ENCODE measurements at regions not wholly inside any gene's neighbourhood (a gene's known extent, or its start where the extent isn't known, plus 50 kb on each side); places are given as distances from the start of the nearest gene placed in this dataset.
A peak's percentile ranks its signal among the peaks of the same experiment; 100 is the strongest.

DNA sequence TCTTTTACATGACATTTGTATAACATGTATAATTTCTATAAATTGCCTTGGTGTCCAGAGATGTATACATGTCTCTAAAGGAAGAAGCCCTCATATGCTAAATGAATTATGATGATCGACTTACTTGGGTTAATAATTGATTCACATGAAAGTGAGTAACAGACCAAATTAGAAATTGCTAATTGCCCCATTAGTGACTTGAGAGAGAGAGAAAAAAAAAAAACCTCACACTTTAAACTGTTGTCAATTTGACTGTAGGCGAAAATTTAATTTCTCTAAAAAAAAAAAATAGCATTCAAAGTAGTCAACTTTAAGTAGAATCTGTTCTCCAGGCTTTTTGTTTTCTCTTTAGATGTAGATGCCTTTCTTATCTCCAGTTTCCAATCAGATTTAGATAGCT is 383.3 kb downstream of the SH2D4B start:
- TF ChIP-seq TCF12 (IDR thresholded peaks at IDR 0.05; ENCODE audit: low read depth) (no peak), CEBPB (IDR thresholded peaks at IDR 0.05) (no peak), TAF1 (IDR thresholded peaks at IDR 0.05; ENCODE audit: low read depth) (no peak), CREB1 (IDR thresholded peaks at IDR 0.05; ENCODE audit: low read depth) (no peak), ZBTB7A (IDR thresholded peaks at IDR 0.05; ENCODE audit: low read depth) (no peak), EP300 (IDR thresholded peaks at IDR 0.05; ENCODE audit: borderline replicate concordance) (no peak), TEAD4 (IDR thresholded peaks at IDR 0.05) (no peak), YY1 (IDR thresholded peaks at IDR 0.05; ENCODE audit: low read depth) (no peak), RAD21 (IDR thresholded peaks at IDR 0.05; ENCODE audit: low read depth) (no peak), EGR1 (IDR thresholded peaks at IDR 0.05) (no peak), FOXM1 (IDR thresholded peaks at IDR 0.05; ENCODE audit: borderline replicate concordance, low read depth) (no peak), NFIC (IDR thresholded peaks at IDR 0.05) (no peak)
- TF ChIP-seq, protein P1, sequence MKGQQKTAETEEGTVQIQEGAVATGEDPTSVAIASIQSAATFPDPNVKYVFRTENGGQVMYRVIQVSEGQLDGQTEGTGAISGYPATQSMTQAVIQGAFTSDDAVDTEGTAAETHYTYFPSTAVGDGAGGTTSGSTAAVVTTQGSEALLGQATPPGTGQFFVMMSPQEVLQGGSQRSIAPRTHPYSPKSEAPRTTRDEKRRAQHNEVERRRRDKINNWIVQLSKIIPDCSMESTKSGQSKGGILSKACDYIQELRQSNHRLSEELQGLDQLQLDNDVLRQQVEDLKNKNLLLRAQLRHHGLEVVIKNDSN (IDR thresholded peaks at IDR 0.05), result no peak
- TF ChIP-seq, protein P2, sequence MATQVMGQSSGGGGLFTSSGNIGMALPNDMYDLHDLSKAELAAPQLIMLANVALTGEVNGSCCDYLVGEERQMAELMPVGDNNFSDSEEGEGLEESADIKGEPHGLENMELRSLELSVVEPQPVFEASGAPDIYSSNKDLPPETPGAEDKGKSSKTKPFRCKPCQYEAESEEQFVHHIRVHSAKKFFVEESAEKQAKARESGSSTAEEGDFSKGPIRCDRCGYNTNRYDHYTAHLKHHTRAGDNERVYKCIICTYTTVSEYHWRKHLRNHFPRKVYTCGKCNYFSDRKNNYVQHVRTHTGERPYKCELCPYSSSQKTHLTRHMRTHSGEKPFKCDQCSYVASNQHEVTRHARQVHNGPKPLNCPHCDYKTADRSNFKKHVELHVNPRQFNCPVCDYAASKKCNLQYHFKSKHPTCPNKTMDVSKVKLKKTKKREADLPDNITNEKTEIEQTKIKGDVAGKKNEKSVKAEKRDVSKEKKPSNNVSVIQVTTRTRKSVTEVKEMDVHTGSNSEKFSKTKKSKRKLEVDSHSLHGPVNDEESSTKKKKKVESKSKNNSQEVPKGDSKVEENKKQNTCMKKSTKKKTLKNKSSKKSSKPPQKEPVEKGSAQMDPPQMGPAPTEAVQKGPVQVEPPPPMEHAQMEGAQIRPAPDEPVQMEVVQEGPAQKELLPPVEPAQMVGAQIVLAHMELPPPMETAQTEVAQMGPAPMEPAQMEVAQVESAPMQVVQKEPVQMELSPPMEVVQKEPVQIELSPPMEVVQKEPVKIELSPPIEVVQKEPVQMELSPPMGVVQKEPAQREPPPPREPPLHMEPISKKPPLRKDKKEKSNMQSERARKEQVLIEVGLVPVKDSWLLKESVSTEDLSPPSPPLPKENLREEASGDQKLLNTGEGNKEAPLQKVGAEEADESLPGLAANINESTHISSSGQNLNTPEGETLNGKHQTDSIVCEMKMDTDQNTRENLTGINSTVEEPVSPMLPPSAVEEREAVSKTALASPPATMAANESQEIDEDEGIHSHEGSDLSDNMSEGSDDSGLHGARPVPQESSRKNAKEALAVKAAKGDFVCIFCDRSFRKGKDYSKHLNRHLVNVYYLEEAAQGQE (IDR thresholded peaks at IDR 0.05; ENCODE audit: low read depth), result no peak
- TF ChIP-seq, protein P3, sequence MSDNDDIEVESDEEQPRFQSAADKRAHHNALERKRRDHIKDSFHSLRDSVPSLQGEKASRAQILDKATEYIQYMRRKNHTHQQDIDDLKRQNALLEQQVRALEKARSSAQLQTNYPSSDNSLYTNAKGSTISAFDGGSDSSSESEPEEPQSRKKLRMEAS (IDR thresholded peaks at IDR 0.05), result no peak

DNA sequence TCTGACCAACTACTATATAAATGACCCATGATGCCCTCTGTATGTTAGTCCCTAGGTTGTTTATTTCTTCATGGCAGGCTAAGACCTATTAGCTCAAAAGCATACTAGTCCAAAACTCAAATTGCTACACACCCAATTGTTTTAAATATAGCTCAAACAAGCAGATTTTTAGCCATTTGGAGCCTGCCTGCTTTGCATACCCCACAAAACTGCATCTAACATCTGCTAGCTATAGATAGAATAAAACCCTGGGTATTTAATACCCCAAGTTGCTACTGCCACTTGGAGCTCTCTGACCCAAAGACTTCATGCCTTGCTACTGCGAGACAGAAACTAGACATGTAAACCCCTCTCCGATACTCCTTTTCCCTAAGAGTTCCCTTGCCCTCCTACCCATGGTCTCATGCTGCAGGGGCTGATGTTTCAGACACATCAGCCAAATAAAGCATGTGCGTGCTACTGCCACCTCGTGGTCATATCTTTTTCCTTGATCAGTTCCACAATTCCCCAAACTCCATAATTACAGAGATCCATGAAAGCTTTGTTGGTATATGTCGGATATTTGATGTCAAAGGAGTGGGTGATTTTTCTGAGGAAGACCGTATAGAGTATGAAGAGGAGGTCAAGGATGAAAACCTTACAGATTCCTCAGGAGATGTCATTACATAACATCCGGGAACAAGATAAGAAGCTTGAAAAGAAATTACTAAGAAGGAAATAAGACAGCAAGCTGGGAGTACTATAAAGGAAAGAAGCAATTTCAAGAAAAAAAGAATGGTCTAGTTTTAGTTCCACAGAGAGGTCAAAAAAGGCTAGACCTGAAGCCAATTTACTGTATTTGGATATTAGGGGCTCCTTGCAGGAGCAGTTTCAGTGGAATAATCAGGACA is 386.6 kb downstream of the SH2D4B start:
- TF ChIP-seq NFIC (IDR thresholded peaks at IDR 0.05) (no peak), TEAD4 (IDR thresholded peaks at IDR 0.05) (no peak), RAD21 (IDR thresholded peaks at IDR 0.05; ENCODE audit: low read depth) (peak; percentile 68), EP300 (IDR thresholded peaks at IDR 0.05; ENCODE audit: borderline replicate concordance) (no peak), FOXM1 (IDR thresholded peaks at IDR 0.05; ENCODE audit: borderline replicate concordance, low read depth) (no peak)

GRCh38 chr10:80927419-80928078 is 389.8 kb downstream of the SH2D4B start:
- TF ChIP-seq EP300 (IDR thresholded peaks at IDR 0.05; ENCODE audit: borderline replicate concordance) (no peak), TEAD4 (IDR thresholded peaks at IDR 0.05) (no peak), EGR1 (IDR thresholded peaks at IDR 0.05) (no peak), FOXM1 (IDR thresholded peaks at IDR 0.05; ENCODE audit: borderline replicate concordance, low read depth) (no peak), CEBPB (IDR thresholded peaks at IDR 0.05) (no peak), YY1 (IDR thresholded peaks at IDR 0.05; ENCODE audit: low read depth) (no peak), TCF12 (IDR thresholded peaks at IDR 0.05; ENCODE audit: low read depth) (no peak), CREB1 (IDR thresholded peaks at IDR 0.05; ENCODE audit: low read depth) (no peak), NFIC (IDR thresholded peaks at IDR 0.05) (no peak), TAF1 (IDR thresholded peaks at IDR 0.05; ENCODE audit: low read depth) (no peak), ZBTB7A (IDR thresholded peaks at IDR 0.05; ENCODE audit: low read depth) (no peak), RAD21 (IDR thresholded peaks at IDR 0.05; ENCODE audit: low read depth) (no peak)
- TF ChIP-seq, protein P1 (IDR thresholded peaks at IDR 0.05), result no peak
- TF ChIP-seq, protein P2 (IDR thresholded peaks at IDR 0.05; ENCODE audit: low read depth), result no peak
- TF ChIP-seq, protein P3 (IDR thresholded peaks at IDR 0.05), result no peak

DNA sequence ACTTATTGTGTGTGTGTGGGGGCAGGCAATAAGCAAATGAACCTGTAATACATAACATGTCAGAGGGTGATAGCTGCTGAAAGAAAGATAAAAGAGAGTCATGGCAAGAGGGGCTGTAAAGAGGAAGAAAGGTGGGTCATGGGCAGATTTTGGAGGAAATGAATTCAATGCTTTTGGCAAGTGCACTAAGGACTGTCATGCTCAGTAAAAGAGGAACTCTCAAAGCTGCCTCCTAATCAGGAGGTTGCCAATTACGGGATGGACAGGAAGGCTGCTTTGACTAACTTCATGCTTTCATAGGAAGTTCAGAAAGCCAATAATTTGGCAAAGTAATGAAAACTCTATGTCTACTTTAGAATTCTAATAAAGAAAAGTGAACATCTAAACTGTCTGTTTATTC is 401.2 kb downstream of the SH2D4B start:
- TF ChIP-seq, protein P3 (IDR thresholded peaks at IDR 0.05), result no peak
- TF ChIP-seq, protein P1 (IDR thresholded peaks at IDR 0.05), result no peak
- no peak for TF ChIP-seq NFIC (IDR thresholded peaks at IDR 0.05)
- no peak for TF ChIP-seq TCF12 (IDR thresholded peaks at IDR 0.05; ENCODE audit: low read depth)
- no peak for TF ChIP-seq CEBPB (IDR thresholded peaks at IDR 0.05)
- no peak for TF ChIP-seq TAF1 (IDR thresholded peaks at IDR 0.05; ENCODE audit: low read depth)
- no peak for TF ChIP-seq RAD21 (IDR thresholded peaks at IDR 0.05; ENCODE audit: low read depth)
- TF ChIP-seq EGR1 (IDR thresholded peaks at IDR 0.05), result no peak
- no peak for TF ChIP-seq CREB1 (IDR thresholded peaks at IDR 0.05; ENCODE audit: low read depth)
- no peak for TF ChIP-seq ZBTB7A (IDR thresholded peaks at IDR 0.05; ENCODE audit: low read depth)
- TF ChIP-seq YY1 (IDR thresholded peaks at IDR 0.05; ENCODE audit: low read depth), result no peak
- TF ChIP-seq TEAD4 (IDR thresholded peaks at IDR 0.05), result no peak
- TF ChIP-seq, protein P2 (IDR thresholded peaks at IDR 0.05; ENCODE audit: low read depth), result no peak
- no peak for TF ChIP-seq FOXM1 (IDR thresholded peaks at IDR 0.05; ENCODE audit: borderline replicate concordance, low read depth)

Measured in Ishikawa (cell line).